LNCaP clone FGC (cell line): ENCODE measurements at regions not wholly inside any gene's neighbourhood (a gene's known extent, or its start where the extent isn't known, plus 50 kb on each side); places are given as distances from the start of the nearest gene placed in this dataset.

ENCODE experiments used
- DNase-seq: peaks from one replicate; pipeline ENCODE4 v3.0.0-alpha.2; 2011; ENCODE audit warnings: low read depth
- H3K4me3 ChIP-seq: 2 replicates; pipeline ENCODE4 v1.5.1; 2011; ENCODE audit warnings: mild to moderate bottlenecking, low read depth, low read length, control low read depth
- CTCF ChIP-seq: IDR thresholded peaks from 2 replicates; pipeline ENCODE4 v1.5.1; 2012; ENCODE audit warnings: mild to moderate bottlenecking; ENCODE audit not compliant: control insufficient read depth, insufficient read depth; ENCODE audit errors: extremely low read depth

- DNase-seq = no peak
- TF ChIP-seq CTCF = no peak
- H3K4me3 ChIP-seq = no peak overlapping the region
Observed at GRCh38 chr15:31474059-31474868, 147.6 kb downstream of the KLF13 start.

- H3K4me3 ChIP-seq = no peak overlapping the region
- no peak for TF ChIP-seq CTCF
- no peak for DNase-seq
Observed at GRCh38 chr15:31476236-31476810, 149.7 kb downstream of the KLF13 start.

- H3K4me3 ChIP-seq = no peak overlapping the region
- no peak for TF ChIP-seq CTCF
- DNase-seq = no peak
Observed at GRCh38 chr15:31476866-31477265, 150.2 kb downstream of the KLF13 start.

GRCh38 chr15:31477301-31477700 lies 150.7 kb downstream of the KLF13 start:
- DNase-seq = no peak

GRCh38 chr15:31477851-31478701 lies 151.4 kb downstream of the KLF13 start:
- TF ChIP-seq CTCF = no peak
- no peak for DNase-seq
- H3K4me3 ChIP-seq = no peak overlapping the region

More at GRCh38 chr15:31477301-31477700, 150.7 kb downstream of the KLF13 start:
- H3K4me3 ChIP-seq = no peak overlapping the region
- TF ChIP-seq CTCF = no peak

GRCh38 chr15:31478702-31479221 lies 152.1 kb downstream of the KLF13 start:
- H3K4me3 ChIP-seq = no peak overlapping the region
- no peak for TF ChIP-seq CTCF
- DNase-seq = no peak
